ENCODE measurements at regions not wholly inside any gene's neighbourhood (a gene's known extent, or its start where the extent isn't known, plus 50 kb on each side); places are given as distances from the start of the nearest gene placed in this dataset.
"Not testable (repeated sequence)": the region's sequence is repeated elsewhere in the genome, so short reads cannot be mapped to it uniquely, and the experiment has no call there.

DNA sequence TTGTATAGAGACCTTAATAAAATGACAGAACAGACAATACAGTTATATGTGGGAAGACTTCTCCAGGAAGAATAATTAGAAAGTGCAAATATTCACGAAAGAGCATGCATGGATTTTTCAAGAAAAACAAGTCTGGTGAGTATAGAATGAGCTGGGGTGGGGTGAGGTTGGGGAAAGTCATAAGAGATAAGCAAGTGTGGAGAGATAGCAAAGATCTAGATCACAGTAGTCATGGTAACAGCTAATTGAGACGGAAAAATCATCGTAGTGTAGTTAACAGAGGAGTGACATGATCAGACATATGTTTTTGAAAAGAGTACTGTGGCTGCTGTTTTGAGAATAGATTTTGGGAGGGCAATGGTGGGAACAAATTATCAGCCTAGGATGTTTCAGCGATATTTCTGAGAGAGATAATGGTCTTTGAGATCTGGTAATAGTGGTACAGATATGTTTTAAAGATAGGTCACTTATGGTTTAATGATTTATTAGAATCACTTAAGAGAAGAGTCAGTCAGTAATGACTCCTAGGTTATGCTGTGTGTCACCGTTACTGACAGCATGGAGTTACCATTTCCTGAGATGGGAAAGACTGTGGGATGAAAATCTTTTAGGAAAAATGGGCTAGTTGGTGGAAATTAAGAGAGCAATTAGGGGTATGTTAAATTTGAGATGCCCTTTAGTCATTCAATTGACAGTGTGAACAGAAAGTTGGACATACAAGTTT lies 248.5 kb upstream of the SLC8A1 start:
- DNase-seq = no peak

DNA sequence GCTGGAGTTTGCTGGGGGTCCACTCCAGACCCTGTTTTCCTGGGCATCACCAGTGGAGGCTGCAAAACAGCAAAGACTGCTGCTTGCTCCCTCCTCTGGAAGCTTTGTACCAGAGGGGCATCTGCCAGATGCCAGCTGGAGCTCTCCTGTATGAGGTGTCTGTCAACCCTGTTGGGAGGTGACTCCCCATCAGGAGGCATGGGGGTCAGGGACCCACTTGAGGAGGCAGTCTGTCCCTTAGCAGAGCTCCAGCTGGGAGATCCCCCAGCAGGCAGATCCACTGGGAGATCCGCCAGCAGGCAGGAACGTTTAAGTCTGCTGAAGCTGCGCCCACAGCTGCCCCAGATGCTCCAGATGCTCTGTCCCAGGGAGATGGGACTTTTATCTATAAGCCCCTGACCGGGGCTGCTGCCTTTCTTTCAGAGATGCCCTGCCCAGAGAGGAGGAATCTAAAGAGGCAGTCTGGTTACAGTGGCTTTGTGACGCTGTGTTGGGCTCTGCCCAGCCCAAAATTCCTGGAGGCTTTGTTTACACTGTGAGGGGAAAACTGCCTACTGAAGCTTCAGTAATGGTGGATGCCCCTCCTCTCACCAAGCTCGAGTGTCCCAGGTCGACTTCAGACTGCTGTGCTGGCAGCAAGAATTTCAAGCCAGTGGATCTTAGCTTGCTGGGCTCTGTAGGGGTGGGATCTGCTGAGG lies 260.5 kb upstream of the SLC8A1 start:
- DNase-seq = not testable (repeated sequence)

DNA sequence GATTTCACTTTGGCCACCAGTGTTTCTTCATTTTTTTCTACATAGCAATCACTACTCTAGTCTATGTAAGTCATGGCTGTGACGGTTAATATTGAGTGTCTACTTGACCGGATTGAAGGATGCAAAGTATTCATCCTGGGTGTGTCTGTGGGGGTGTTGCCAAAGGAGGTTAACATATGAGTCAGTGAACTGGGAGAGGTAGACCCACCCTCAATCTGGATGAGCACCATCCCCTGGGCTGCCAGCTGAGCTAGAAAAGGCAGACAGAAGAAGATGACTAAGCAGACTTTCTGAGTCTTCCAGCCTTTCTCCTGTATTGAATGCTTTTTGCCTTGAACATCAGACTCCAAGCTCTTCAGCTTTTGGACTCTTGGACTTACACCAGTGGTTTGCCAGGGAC lies 265.0 kb upstream of the SLC8A1 start:
- no peak for DNase-seq

DNA sequence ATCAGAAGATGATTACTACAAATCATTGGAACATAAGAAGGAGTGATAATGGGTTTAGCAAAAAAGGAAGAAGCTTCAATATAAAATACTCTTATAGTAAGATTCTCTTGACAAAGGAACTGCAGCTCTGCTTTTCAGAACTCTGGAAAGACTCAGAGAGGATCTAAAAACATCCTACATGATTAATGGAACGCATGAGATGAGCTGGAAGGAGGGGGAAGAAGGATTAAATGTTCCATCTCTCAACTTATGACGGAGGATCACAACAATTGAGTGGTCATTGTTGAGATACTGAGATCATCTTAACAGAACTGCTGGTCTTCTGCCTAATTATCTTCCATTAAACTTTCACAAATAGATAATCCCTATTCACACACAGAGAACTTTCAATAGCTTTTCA lies 267.5 kb upstream of the SLC8A1 start:
- no peak for DNase-seq

DNA sequence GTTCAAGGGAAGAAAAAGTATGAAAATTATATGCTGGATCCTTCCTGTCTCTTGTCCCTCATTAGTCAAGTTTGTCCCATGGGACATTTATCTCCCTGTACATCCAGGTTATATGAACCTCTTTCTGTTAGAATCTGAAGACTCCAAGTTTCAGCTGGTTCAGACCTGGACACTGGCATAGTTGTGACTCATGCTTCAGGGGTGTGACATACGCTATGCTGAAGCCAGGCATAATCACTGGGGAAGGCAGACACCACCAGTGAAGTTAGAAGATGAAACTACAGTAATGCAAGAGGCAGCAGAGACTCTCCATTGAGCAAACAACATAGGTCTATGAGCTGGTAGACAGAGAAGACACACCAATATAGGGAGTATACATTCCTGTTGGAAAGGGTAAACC lies 269.7 kb upstream of the SLC8A1 start:
- no peak for DNase-seq

DNA sequence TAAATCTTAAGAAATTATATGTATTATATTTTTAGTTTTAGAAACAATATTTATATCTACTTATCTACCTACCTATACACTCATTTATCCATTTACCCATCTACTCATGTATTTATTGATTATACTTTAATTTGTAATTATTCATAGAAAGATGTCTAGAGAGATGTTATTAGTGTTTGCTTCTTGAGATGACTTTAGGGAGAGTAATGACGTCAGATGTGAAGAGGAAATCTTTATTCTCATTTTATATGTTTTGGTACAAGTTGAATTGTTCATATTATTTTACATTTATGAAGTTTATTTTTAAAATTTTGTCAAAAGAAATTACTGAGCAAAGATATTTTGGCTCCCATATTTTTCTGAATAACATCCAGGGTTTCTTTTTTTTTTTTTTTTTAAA lies 271.3 kb upstream of the SLC8A1 start:
- no peak for DNase-seq

DNA sequence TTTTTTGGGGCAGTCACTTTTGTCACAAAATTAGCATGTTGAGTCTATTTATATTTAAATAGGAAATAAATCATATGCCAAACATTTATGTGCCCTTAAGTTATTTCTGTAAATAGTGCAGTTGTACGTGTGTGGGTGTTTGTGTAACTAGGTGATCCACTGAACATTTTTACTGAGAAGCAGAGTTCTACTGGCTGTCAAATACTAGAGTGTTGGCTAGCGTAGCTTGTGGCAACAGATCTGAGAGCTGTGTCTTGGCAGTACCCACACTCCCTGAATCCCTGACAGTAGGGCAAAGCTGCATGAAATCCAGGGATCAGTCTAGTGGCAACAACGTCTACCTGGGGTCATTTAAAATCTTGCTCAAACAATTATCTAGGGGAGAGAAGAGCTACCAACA lies 273.1 kb upstream of the SLC8A1 start:
- no peak for DNase-seq

DNA sequence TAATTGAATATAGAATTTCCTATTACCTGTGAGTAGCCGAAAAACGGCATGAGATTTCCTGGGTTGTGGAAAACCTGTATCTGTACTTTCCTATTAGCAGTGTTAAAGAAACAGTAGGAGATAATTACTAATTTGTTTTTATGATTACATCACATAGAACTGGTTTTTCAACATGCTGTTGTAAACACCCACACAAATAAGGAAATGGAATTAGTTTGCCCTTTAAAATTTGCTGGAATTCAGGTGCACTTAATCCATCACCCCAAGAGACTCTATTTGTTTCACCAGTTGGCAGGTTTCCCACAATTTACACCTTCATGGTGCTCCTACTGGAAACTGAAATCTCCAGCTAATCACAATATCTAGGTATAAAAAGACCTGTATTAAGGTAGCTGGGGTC lies 274.1 kb upstream of the SLC8A1 start:
- DNase-seq = no peak

DNA sequence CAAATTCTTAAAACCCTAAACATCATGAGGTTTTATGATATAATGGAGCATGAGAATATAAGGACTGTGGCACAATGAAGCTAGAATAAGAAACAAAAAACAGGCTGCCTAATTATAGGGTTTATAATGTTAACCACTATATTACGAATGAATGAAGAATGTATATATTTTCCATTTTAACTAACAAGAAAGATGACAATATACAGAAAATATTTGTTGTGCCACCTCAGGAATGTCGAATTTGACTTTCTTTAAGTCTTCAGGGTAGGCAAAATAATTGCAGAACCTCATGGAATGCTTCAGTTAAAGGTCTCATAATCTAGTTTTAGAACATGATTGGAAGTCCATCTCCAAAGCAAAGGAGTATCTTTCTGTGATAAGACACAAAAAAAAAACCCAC lies 282.9 kb upstream of the SLC8A1 start:
- no peak for DNase-seq

DNA sequence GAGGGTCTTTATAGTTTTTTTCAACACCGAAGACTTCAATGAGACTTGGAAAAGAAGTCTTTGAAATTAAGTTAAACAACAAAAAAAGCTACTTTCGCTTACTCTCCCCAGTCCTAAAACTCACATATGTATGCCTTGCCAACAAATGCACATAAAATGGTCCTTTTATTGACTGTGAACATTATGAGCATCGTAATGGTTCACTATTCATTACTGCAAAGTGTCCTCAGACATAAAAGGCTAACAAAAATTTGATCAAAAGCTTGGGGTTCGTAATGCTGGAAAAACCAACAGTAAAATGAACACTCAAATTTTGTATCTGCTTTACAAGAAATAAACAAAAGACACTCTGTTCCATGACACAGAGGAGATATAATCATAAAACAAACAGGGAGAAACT lies 285.3 kb upstream of the SLC8A1 start:
- DNase-seq = no peak

DNA sequence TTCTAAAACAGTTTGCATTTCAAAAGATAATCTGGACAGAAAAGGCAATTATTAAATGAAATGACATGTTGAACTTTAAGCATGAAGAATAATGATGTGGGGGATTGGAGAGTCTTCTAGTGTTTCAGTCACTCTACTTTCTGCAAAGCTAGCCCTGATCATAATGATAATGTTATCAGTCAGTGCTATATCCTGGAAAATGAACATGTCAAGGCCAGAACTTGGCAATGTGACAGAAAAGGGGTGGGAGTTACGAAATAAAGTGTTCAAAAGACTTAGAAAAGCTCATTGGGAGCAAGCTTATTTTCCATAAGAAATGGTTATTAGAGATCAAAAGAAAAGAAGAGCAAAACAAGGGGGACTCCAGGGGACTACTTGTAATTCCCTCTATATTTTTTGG lies 288.5 kb upstream of the SLC8A1 start:
- no peak for DNase-seq

DNA sequence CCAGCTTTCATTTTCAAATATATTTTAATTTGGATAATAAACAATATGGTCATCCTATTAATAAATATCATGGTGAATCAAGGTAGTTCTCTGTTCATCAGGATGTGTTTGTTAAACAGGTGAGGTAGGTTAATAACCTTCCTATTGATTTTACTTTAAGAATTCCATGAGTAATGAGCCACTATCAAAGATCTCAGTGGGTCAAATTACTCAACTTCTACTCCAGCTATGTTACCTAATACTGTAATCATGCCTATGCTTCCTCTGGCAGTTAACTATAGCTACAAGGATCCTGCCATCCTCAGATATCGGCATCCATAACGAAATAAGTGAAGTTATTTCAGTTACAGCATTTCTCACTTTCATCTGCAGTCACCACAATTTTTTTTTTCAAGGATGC lies 289.6 kb upstream of the SLC8A1 start:
- no peak for DNase-seq

DNA sequence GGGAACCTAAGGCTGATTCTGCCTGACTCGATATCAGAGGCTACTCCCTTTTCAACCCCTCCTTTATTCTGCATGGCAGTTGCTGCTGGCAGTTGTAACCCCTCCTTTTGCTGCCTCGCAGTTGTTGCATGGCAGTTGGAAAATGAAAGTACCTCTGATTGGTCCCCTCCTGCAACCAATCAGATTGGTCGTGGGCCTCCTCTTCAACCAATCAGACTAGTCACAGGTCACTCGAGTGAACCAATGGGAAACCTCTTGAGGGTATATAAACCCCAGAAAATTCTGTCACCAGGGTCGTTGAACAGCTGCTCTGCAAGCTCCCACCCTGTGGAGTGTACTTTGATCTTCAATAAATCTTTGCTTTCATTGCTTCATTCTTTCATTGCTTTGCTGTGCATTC lies 294.3 kb upstream of the SLC8A1 start:
- no peak for DNase-seq

DNA sequence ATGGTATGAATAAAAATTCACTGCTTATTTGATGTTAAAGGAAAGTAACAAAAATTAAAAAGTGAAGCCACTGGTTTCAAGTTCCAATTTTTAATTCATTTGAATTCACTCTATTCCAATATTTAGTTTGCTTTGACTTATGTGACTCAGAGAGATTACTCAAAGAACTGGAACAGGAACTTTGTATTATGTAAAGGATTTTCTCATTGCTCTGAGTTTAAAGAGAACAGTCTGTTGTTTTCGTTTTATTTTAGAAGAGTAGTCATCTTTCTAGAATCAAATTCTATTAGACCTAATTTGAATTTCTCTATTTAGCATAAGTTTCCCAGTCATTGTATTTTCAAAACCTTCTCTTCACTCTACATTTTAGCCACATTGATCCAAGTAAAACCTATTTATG lies 300.1 kb upstream of the SLC8A1 start:
- no peak for DNase-seq

DNA sequence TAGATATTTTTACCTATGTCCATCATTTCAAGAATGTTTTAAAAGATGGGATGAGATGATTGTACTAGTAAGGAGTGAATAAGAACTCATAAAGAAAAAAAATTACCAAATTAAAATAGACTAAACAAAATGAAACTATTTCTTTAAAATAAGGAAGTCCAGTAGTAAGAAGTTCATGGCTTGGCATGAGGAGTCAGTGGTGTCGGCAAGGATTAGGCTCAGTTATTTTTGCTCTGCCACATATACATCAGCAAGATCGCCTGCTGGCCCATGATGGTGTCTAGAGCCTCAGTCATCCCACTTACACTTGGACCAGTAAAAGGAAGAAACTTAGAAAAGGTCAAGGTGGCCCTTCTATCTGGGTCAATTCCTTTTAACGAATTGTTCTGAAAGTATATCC lies 300.9 kb upstream of the SLC8A1 start:
- DNase-seq = no peak

DNA sequence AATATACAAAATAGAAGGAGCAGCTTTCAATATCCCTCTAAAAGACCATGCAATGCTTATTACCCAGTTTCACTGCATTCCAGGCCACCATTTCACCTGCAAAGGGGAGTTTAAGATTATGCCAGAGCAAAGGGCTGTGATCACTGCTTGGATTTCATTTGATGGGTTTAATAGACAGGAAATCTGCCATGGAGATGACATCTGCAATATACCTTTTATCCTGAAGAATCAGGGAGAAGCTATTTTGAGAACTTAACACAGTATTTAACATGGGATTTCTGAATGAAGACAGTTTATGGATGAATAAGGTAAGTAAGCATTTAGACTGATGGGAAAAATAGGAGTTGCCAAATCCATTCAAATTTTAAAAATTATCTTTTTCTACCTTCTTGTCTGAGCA lies 303.0 kb upstream of the SLC8A1 start:
- no peak for DNase-seq

DNA sequence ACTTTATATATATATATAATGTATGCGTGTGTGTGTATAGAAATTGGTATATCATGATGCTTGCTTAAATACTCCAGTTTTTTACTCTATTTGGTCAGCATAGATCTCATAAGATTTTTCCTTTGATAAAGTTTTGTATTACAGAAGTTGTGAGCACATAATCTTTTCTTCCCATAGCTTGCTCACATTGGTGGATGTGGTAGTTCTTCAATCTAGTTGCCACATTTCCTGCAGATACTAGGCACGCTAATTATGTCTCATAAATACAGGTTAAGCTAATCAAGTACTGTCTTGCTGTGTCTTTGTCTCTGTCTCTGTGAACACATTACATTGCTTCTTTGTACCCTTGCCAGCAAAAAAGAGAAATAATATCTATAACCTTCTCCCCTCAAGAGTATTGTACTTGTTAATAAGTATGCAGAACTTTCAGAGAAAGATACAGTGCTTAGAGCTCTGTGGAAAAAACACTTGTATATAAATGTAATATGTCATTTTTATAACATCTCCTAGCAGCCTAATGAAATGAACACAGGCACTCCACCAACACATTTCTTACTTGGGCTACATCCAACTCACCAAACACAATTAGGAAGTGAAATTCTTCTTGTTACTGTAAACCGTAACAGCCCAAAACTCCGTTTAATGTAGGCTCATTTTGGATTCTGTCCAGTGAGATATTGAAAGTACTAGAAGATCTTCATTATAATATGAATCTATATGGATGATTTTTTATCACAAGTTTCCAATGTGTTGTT lies 306.7 kb upstream of the SLC8A1 start:
- no peak for DNase-seq

DNA sequence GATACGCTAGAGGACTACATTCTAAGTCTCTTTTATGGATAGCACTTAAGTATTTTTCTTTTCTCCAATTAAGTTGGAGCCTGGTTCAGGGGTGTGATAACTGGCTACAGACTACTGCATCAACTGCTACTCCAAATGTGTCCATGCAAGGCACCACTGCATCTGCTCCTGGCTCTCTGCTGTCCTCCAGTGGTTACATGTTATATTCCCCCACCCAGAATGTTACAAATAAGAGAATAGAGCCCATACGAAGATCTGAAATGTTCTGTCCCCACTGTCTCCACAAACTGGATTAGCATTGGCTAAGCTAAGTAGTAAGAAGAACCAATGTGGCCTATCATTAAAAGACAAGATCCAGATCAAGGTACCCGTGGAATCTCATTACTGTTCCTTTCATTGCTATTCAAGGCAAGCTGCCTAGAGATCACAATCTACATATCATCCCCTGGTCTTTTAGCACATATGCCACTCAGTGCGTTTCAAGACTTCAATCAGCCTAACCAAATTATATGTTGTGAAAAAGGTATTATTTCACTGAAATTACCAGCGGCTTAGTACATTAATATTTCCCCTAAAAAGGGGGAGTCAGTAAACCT lies 308.3 kb upstream of the SLC8A1 start:
- DNase-seq = no peak

DNA sequence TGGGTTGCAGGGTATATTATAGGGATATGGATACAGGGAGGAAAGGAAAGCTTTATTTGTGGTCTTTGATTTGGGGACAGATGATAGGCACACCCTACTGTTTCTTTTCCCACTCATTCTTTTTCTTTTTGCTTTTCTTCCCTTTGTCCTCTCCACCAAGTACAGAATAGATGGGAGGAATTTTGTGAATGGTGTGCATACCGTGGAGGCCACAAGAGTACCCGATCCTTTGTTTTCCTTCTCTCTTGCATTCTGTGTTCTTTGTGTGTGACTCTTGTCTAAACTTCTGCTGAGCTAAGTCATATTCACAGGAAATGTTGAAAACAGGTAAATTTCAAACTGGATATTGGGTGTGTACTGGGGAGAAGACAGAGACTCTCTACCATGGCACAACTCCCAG lies 321.4 kb upstream of the SLC8A1 start:
- no peak for DNase-seq

DNA sequence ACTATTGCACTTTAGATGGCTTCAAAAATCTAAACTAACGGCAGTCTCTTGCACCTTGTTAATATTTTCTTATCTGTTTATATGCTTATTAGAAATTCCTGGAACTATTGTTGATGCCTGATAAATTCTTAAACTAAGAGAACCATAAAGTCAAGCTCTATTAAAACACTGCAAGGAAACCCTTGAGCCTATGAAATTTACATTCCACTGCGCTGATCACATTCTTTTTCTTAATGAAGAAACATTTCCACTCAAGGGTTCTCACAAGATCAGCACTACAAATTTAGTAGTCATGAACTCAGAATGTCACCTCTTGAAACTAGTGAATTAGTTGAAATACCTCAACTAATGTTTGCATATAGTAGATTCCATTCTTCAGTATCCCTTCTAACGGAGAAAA lies 331.8 kb upstream of the SLC8A1 start:
- DNase-seq = no peak

DNA sequence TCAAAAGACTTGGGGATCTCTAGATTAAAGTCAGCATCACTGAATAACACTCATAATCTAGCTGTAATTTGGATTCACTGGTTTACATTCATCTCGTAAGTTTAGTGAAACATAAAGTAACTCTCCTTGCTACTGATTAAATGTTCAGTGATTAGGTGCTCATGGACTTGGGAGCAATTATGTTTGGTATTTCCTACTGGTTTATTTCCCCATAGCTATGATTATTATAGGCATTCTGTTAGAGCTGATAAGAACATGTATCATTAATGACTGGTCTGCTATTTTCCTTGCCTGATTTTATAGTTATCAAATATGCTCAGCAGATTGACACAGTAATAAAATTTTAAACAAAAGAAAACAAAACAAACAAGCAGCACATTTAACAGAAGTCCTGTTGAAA lies 334.7 kb upstream of the SLC8A1 start:
- no peak for DNase-seq

DNA sequence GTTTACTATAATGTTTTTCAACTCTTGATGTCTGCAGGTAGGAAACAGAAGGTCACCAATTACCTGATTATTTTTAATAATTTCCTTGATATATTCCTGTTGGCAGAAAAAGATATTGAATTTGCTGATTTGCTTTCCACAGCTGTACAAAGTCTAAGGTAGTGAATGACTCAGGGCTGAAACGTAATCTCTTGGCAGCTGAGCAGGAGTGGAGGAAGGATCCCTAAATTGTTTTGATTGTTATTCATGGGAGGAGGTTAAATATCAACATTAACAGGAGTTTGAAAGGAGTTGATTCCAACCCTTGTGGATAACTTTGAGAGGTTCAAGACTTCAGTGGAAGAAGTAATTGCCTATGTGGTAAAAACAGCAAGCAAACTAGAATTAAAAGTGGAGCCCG lies 345.2 kb upstream of the SLC8A1 start:
- DNase-seq = no peak

DNA sequence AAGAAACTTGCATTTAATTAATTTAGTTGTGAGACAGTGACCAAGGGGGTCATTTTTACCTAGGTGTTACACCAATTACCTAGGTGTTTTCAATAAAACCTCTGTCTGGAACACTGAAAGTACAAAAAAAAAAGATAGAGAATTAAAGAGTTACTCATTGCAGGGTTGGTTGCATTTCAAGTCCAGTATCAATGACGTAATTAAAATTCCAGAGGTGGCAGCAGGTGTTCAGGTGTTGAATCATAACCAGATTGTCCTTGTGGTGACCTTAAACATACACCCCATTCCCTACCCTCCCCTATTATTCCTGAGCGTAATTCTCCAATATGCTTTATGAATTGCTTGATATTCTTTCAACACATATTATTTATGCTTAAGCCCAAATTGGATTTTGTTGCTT lies 352.0 kb upstream of the SLC8A1 start:
- DNase-seq = no peak

DNA sequence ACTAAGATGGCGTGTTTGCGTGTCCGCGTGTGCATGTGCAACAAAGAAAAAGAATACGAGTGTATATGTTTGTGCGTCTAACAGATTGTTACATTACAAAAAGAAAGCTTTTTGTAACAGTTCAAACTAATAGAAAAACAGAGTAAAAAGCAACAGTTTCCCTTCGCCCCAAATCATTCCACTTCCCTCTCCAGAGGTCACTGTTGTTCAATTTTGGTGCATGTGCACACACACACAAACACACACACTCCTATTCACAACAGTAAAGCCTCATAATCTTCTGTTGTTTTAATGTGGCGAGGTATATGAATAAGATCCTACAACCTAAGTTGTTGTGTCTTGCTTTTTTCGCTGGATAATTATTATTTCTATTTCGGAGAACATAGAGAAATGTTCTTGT lies 357.3 kb upstream of the SLC8A1 start:
- no peak for DNase-seq
